ENCODE measurements at regions not wholly inside any gene's neighbourhood (a gene's known extent, or its start where the extent isn't known, plus 50 kb on each side); places are given as distances from the start of the nearest gene placed in this dataset.

DNA sequence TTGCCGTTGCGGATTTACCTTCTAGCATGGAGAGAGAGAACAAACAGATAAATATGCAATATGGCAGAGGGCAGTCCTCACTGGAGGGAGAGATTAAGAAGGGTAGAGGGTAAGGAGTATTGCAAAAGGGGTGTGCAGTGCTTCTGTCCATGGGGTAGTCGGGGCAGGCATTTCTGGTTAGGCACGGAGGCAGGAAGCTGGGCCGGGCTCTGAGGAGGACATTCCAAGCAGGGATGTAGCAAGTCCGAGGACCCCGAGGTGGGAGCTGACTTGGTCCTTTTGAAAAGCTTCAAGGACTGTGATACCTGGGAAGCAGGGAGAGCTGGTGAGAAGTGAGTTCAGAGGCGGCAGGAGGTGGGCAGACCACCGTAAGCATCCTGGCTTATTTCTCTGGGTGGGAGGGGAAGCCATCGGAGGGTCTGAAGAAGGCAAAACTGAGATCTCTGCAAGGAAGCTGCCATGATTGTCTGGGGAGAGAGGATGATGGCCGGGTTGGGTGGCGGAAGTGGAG lies 214.9 kb downstream of the FGF9 start:
- 89% methylated on average over 12 of the region's 12 CpGs; no CpG with 5 or more reads in 1 of the 2 experiments for WGBS, 2 experiments (ENCODE audit: extremely low coverage in 1 of 2, insufficient coverage in 1 of 2, insufficient read length in 1 of 2, insufficient replicate concordance in 2 of 2, low coverage in 1 of 2, low lambda C conversion rate in 2 of 2, missing lambda C conversion rate in 1 of 2)
- Histone ChIP-seq H4K8ac (ENCODE audit: extremely low read depth, insufficient read depth, low read length) (no peak overlapping the region), H2AK5ac (ENCODE audit: low read depth, low read length) (no peak overlapping the region), H4K20me1 (replicated peaks in 1 of 2; ENCODE audit: control insufficient read depth in 1 of 2, insufficient read depth in 2 of 2, low read length in 2 of 2) (no peaks in the 10 kb centered on the region), H3K56ac (replicated peaks; ENCODE audit: insufficient read length, low read depth, low read length) (no peak overlapping the region), H2BK5ac (ENCODE audit: low read depth, low read length) (no peak overlapping the region), H2BK20ac (ENCODE audit: low read length) (no peak overlapping the region), H2AFZ (ENCODE audit: low read length) (no peak overlapping the region), H2BK120ac (replicated peaks; ENCODE audit: low read depth, low read length) (no peak overlapping the region), H3K27ac (ENCODE audit: low read depth, low read length) (no peak overlapping the region), H3K9me3 (ENCODE audit: insufficient read depth in 2 of 2, low read depth in 1 of 2, low read length in 1 of 2) (peaks cover 0 to 3% of the 10 kb centered on the region in 2 experiments; a peak in 1 of 4 replicates), H3K4me3 (ENCODE audit: extremely low read depth in 1 of 4, insufficient read depth in 2 of 4, low read depth in 3 of 4, low read length in 4 of 4) (no peak overlapping the region), H3K4me1 (replicated peaks in 1 of 4; ENCODE audit: control insufficient read depth in 3 of 4, insufficient read depth in 4 of 4, low read length in 3 of 4) (no peaks in the 10 kb centered on the region), H4K91ac (replicated peaks; ENCODE audit: insufficient read length, low read length) (no peak overlapping the region), H3K79me2 (ENCODE audit: control insufficient read depth in 1 of 2, insufficient read depth in 2 of 2, low read length in 2 of 2) (no peaks in the 10 kb centered on the region), H2BK12ac (ENCODE audit: low read depth, low read length) (no peak overlapping the region), H3K36me3 (ENCODE audit: control insufficient read depth in 2 of 4, insufficient read depth in 4 of 4, low read length in 3 of 4) (no peaks in the 10 kb centered on the region), H3K9ac (replicated peaks in 1 of 4; ENCODE audit: extremely low read depth in 1 of 4, low read depth in 3 of 4, low read length in 3 of 4) (no peak overlapping the region), H2BK15ac (ENCODE audit: low read length) (no peak overlapping the region), H3K23ac (ENCODE audit: insufficient read length) (no peak overlapping the region), H3K4me2 (ENCODE audit: insufficient read depth in 1 of 2, low read depth in 2 of 2, low read length in 2 of 2) (no peak overlapping the region), H3K79me1 (ENCODE audit: low read depth, low read length) (no peaks in the 10 kb centered on the region), H3K18ac (ENCODE audit: extremely low read depth, low read length) (no peak overlapping the region), H3K4ac (replicated peaks; ENCODE audit: insufficient read length, low read depth, low read length) (no peak overlapping the region), H3K27me3 (replicated peaks in 1 of 4; ENCODE audit: control insufficient read depth in 3 of 4, extremely low read depth in 1 of 4, insufficient read depth in 3 of 4, low read length in 3 of 4) (no peaks in the 10 kb centered on the region), H3K14ac (ENCODE audit: insufficient read length) (no peak overlapping the region), H3K23me2 (ENCODE audit: low read depth, low read length) (peaks cover 7% of the 10 kb centered on the region), H4K5ac (ENCODE audit: insufficient read length, low read depth, low read length) (no peak overlapping the region)
- ChIA-PET CTCF (ENCODE audit: partially characterized antibody) (interaction anchor here (0.9 to 1.3 kb wide), 2 partner anchors 13 to 27 kb away, joined by 3 read pairs; no protein-coding TSS in a partner anchor), POLR2A (ENCODE audit: partially characterized antibody) (interaction anchor here (1.2 to 2.1 kb wide), 2 partner anchors 10 to 16 kb away, joined by 4 to 7 read pairs; no protein-coding TSS in a partner anchor)
- no peak for TF ChIP-seq GTF2F1 (IDR thresholded peaks at IDR 0.05; ENCODE audit: borderline replicate concordance, low read depth, low read length)
- TF ChIP-seq CHD2 (IDR thresholded peaks at IDR 0.05; ENCODE audit: low read length) = no peak
- no peak for TF ChIP-seq RBBP5 (IDR thresholded peaks at IDR 0.05; ENCODE audit: borderline replicate concordance, low read depth, low read length)
- TF ChIP-seq HDAC6 (IDR thresholded peaks at IDR 0.05; ENCODE audit: low read depth, low read length) = no peak
- TF ChIP-seq EP300 (IDR thresholded peaks at IDR 0.05; ENCODE audit: borderline replicate concordance in 1 of 2, low read depth in 2 of 2, low read length in 2 of 2) = no peak
- no peak for TF ChIP-seq FOSL1 (IDR thresholded peaks at IDR 0.05; ENCODE audit: insufficient read depth, low read depth, low read length)
- no peak for TF ChIP-seq TCF12 (IDR thresholded peaks at IDR 0.05; ENCODE audit: low read depth, low read length)
- no peak for TF ChIP-seq CBX5 (IDR thresholded peaks at IDR 0.05; ENCODE audit: low read depth, low read length)
- TF ChIP-seq POLR2A (IDR thresholded peaks at IDR 0.05; ENCODE audit: control extremely low read depth in 1 of 2, low read depth in 2 of 2, low read length in 2 of 2) = no peak
- no peak for TF ChIP-seq CTBP2 (IDR thresholded peaks at IDR 0.05; ENCODE audit: borderline replicate concordance, insufficient read depth, insufficient read length, low read length)
- no peak for DNase-seq (ENCODE audit: low read depth in 1 of 2, low spot score in 2 of 2)
- FAIRE-seq = no peak
